SIG-M5 treated with dmso at 0.1 percent for 504 hours (cell line): ENCODE measurements at regions not wholly inside any gene's neighbourhood (a gene's known extent, or its start where the extent isn't known, plus 50 kb on each side); places are given as distances from the start of the nearest gene placed in this dataset.
A peak's percentile ranks its signal among the peaks of the same experiment; 100 is the strongest.
"Not testable (repeated sequence)": the region's sequence is repeated elsewhere in the genome, so short reads cannot be mapped to it uniquely, and the experiment has no call there.

ENCODE experiments used
- DNase-seq: peaks from one replicate; lab custom pipeline; 2025; ENCODE audit not compliant: unreplicated experiment; lab: John Stamatoyannopoulos, UW

DNA sequence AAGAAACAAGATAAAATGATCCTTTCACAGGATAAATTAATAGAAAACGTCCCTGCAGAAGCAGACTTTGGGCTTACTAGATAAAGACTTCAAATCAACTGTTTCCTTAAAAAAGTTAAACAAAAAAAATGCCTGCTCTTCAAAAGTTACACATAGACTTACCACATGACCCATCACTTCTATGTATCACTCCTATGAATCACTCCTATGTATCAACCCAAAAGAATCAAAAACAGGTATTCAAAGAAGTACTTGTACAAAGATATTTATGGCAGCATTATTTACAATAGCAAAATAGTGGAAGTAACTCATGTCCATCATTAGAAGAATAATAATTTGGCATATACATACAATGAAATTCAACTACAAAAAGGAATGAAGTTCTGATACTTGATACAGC is 56.3 kb upstream of the PRDM9 start:
- no peak for DNase-seq

DNA sequence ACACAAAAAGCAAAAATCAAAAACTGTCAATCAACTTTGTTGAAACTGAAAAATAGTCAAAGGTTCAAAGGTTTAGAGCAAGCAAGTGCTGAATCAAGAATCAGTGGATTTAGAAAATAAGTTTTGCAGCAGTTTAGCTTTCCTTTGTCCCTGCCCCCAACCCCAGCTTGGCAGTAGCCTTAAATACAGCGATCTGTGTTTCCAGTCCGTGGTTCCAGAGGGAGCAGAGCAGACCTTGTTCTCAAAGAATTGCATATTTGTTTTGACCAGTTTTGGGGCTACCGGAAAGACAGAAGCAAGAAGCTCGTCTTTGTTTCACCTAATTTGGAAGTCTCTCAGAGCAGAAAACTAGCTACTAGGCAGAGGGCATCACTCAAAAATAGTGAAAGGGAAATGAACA is 57.2 kb upstream of the PRDM9 start:
- no peak for DNase-seq

DNA sequence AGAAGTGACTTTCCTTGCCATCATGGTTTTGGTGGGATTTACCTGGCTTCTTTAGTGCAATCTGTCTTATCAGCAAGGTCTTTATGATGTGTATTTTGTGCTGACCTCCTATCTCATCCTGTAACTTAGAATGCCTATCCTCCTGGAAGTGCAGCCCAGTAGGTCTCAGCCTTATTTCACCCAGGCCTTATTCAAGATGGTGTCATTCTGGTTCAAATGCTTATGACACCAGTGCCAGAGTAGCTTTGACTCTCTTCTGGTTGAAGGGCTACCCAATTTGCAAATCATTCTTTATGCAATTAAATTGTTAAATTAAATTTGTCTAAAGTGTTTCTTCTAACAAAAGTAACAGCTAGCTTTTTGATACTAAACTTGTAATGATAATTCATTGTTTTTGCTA is 58.8 kb upstream of the PRDM9 start:
- DNase-seq = no peak

DNA sequence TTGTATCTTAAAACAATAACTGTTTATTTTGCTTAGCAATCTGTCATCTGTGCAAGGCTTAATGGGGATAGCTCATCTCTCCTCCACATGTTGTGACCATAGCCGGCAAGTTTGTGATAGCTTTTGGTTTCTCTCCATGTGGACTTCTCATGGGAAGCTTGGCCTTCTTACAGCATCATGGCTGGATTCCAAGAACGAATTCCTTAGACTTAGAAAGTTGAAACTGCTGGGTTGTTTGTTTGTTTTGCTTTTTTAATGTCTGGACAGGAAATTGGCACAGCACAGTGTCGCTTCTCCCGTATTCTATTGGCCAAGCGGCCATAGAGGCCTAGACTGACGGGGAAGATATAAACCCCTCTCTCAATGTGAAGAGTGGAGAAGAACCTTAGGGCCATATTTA is 61.0 kb upstream of the PRDM9 start:
- no peak for DNase-seq

DNA sequence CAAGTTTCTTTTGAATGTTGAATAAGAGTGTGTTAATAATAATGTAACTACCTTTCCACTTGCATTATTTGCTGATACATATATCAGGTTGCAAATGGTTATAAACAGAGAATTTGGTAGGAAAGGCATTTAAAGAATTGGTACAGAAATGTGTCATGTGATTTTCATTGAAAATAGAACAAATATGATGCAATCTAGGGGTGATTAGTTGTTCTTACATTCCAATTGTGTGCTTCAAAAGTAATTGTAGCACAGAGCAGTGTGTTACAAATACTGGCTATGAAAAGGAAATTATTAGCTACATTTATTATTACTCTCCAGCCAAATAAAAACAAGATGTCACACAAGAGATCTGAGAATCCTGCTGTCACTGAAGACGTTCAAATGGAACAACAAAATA is 61.8 kb upstream of the PRDM9 start:
- no peak for DNase-seq

DNA sequence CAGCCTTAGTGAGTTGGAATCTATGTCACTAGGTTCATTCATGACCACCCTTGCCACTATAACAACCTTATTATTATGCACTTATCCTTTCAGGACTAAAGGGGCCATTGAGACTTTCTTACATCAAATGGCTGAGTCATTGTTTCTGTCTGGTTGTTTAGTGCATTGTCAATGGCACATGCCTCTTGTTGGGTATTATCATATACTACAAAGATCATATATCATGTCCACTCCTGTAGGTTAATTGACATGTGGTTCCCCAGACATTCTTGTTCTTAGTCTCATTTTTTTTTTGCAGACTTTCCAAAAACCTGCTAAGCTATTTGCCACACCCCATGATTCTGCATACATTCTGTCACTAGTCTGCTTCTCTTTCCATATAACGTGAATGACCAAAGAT is 66.7 kb upstream of the PRDM9 start:
- DNase-seq = no peak

DNA sequence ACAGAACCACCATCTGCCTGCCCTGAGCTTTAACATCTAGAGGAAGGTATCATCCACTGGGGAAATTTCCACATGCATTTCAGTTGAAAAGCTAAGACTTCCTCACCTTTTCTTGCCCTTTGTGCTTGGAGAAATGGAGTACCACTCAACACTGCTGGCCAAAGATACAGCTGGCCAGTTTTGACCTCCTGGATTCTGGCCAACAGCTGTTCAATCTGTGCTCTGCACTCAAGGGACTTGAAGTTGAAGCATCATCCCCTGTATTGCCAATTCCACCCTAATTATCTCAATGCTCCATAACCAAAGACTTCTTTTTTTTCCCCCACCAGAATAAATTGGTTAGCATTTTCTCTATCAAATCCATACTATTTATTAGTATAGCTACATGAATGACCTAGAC is 70.4 kb upstream of the PRDM9 start:
- no peak for DNase-seq

DNA sequence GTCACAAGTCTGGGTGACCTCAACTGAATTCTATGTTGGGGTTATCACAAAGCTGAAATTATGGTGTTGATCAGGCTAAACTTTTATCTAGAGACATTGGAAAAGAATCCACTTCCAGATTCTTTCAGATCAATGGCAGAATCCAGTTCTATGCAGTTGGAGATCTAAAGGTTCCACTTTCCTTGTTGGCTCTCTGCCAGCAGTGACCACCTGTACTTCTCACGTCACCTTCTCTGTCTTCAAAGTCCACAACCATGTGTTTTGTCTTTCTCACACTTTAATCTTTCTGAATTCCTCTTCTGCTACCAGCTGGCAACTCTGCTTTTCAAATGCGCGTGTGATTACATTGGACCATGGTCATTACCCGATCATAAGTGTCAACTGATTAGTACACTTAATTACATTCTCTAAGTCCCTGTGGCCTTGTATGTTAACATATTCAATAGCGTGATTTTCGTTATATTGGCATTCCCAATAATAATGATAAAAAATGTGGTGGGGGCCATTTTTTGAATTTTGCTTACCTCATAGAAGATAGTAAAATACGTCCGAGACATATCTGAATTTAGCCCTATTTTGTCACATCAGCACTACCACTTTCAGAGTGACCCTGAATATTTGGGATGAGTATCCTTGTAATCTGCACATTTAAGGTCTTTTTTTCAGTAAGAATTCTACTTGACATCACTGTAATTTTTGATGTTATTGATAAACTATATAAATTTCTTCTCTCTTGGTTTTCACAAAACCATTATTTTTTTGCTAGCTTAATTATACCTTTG is 73.7 kb upstream of the PRDM9 start:
- DNase-seq = no peak

DNA sequence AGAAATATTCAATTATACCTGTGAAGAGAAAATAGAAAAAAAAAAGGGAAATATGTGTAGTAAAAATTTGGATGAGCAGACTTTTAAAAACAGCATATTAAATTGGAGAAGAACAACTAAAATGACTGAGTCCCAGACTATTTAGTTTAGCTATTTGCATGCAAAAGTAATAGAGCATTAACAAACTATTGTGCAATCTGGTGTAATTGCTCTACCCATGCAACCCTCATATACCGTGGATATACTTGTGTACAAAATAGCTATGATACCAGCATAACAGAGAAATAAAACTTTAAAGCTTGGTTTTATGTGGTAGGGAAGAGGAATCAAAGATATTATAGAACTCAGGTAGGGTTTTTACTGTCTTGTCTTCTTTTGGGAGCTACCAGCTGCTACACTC is 78.7 kb upstream of the PRDM9 start:
- no peak for DNase-seq

DNA sequence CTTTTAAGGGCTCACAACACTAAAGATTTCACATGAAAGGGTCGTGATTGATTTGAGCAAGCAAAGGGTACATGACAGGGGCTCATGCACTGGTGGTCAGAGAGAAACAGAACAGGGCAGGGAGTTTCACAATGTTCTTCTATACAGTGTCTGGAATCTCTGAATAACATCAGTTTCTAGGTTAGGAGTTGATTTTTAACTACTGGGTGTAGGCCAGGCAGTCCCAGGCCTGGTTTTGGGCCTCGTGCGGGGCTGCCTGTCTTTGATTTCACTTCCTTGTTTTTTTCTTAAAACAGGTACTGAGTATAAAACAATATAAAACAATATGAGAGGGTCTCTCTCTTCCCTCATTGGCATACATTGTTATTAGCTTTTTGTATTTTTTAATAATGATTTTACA is 87.2 kb upstream of the PRDM9 start:
- not testable (repeated sequence) for DNase-seq

DNA sequence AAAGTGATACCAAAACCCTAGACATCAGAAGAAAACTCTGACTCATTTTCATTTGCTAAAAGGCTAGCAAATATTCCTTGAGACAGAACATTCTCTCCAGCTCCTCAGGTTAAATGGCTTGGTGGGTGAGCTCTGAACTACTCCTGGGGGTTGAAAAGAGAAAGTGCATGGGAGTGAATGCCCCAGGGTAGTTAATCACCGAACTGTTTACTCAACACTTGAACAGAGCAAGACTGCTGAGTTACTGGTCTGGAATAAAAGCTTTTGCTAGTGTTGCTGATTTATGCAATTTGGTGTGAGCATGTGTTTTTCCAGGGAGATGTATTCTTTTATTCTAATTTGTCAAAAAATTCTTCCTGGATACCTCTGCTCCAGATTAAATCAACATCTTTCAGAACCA is 88.3 kb upstream of the PRDM9 start:
- peak; percentile 23 for DNase-seq

DNA sequence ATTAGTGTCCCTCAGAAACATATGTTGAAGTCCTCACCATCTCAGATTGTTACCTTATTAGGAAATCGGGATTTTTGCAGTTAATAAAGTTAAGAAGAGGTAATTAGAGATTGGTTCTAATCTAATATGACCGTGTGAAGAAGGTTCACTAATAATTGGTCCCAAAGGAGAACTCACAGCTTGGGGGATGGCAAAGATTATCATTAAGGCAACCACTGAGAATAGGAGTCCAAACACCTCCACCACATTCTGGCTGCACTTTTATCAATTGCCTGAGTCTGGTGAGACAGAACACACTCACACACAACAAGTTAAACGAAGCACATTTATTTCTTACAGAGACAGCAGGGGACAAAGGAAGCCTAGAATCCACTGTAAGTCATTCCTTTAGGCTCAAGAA is 94.9 kb upstream of the PRDM9 start:
- no peak for DNase-seq

DNA sequence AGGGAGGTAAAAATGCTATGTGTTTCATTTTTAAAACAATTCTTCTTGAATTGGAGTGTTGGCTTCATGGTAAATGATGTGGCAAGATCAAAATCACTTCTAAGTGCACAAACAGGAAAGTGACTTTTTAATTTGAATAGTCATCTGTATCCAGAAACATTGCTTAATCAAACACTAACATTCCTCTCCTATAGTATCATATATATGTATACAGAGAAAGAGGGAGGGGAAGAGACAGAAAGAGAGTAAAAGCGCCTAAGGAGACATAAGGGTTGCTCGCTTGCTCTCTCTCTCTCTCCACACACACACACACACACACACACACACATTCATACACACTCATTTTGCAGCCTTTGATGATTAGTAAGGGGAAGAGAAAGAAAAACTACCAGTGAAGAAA is 95.4 kb upstream of the PRDM9 start:
- peak; percentile 47 for DNase-seq

DNA sequence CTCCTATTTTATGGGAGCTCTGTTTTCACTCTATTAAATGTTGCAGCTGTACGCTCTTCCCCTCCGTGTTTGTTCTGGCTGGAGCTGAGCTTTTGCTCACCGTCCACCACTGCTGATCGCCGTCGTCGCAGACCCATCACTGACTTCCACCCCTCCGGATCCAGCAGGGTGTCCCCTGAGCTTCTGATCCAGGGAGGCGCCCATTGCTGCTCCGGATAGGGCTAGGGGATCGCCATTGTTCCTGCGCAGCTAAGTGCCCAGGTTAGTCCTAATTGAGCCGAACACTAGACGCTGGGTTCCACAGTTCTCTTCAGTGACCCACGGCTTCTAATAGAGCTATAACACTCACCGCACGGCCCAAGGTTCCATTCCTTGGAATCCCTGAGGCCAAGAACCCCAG is 96.2 kb upstream of the PRDM9 start:
- DNase-seq = no peak

DNA sequence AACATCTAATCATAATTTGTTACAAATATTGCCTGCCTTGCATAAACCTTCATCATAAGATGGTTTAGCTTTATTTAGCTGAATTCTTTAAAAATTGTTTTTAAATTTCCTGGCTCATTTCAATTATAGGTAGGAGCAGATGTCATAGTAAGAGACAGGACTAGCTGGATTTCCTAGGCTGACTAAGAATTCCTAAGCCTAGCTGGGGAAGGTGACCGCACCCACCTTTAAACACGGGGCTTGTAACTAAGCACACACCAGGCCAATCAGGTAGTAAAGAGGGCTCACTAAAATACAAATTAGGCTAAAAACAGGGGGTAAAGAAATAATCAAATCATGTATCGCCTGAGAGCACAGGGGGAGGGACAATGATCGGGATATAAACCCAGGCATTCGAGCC is 96.6 kb upstream of the PRDM9 start:
- DNase-seq = not testable (repeated sequence)

DNA sequence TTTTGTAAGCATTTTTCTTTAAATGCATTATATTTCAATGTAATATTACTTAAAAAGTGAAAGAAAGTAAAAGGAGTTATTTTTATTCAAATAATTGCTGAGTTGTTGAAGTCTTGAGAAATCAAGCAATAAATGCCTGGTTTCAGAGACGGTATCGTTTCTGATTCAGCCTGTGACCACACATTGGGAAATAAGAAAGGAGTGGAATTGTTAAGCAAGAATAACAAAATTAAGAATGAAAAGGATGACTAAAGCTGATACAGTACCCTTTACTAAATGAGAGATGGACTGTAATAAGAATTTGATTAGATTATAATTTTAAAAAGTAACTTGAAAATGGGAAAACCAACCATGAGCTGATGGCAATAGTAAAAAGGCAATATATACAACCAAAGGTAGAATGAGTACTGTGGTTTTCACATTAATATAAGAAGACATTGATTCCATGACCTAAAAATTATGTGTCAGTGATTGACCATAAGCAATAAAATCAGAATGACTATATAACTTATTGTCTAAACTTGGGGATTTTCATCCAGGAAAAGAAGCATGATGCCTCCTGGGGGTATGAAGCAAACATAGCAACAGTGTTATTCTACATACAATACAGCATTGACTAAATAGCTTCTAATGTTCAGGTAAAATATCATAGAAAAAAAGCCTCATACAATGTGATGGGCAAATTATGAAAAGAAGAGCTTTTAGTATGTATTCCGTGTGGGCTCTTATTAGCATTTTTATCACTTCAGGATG is 101.9 kb upstream of the PRDM9 start:
- peak; percentile 77 for DNase-seq

DNA sequence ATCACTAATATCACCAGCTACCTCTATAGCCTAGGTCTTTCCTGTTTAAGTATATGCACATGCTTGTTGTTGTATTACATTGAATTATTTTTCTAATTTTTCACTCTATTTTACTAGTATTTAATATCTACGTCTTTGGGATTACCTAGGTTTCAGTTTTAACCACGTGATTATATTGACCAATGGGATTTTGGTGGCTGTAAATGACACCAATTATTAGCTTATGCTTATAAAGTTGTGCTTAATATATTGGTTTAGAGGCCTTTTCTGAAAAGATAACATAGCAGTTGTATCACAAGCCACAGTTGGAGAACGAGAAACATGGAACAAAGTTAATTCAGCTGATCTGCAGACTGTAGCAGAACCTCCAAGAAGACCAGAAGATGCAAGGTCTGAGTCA is 104.8 kb upstream of the PRDM9 start:
- DNase-seq = peak; percentile 8

DNA sequence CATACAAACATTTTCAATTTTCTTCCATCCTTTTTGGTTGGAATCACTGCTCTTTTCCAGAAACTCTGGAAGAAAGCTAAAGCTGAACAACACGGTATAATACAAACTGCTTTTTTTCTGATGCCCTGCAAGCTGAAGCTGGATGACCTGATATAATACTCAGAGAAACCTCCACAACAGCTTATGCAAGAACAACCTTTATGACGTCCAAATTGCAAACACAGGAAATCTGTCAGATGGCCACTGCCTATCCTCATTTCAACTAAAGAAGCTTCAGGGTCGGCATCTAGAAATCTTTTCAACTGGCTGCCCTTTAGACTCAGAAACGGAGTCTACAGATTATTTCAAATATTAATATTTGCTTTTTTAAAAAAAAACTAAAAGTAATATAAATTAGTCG is 106.5 kb upstream of the PRDM9 start:
- DNase-seq = no peak

DNA sequence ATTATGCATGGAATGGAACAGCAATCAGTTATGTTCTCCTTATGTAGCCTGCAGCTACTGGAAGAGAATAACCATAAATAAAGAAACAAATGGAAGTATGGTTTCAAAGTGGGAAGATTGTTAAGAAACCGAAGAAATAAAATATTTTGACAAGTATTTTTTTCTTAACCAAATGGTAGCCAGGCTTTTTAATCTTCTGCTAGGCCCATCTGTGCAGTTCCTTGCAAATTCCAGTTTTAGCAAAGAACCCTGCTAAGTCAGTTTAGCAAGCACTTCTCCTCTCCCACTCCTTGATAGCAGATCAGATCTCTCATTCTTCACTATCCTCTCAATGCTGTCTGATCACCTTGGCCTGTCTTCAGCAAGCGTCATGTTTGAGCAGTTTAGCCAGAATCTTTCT is 111.1 kb upstream of the PRDM9 start:
- DNase-seq = no peak

DNA sequence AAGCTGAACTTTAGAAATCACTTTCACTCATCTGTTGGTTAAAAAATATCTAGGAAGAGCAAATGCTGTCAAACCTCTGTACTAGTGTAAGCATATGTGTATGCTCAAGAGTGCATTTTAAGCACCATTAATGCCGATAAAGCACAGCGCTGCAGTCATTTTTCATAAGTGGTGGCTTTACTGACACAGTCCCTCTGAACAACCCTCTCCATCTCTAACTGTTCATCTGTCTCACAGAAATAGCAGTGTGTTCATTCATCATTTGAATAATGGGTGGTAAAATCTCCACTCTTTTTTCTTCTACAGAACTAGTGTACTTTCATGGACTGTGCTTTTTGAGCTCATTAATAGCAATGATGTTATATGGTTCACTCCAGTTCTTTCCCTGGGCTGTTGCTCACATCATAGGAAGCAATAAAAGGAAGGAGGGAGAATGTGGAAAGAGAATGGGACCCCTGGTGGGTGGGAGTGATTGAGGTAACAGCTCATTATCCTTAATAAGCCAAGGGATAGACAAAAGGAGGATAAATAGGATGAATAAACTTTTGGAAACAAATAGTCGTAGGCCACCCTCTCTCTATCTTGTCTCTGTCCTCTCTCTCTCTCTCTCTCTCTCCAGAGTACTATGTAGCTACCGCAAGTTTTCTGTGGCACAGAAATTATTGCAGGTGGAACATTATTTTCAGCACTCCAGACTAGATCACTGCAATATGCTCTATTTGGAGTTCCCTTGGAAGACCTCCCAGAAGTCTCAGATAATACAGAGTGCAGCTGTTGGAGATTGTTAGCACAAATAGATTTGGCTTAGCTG is 117.9 kb upstream of the PRDM9 start:
- no peak for DNase-seq

DNA sequence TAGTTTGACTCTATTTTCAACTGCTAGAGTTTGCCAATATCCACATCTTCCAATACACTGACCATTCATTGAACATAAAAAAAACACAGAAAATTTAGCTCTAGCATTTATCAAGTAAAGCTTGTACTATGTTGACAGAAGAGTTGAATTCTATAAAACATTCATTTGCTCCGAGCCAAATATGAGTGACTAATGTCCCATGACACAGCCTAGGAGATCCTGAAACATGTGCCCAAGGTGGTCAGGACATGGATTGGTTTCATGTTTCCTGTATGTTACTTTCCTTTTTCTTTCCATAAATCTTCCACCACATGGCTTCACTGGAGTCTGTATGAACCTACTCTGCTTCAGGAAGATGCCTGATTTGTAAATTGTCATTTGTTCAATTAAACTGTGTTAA is 122.4 kb upstream of the PRDM9 start:
- no peak for DNase-seq

DNA sequence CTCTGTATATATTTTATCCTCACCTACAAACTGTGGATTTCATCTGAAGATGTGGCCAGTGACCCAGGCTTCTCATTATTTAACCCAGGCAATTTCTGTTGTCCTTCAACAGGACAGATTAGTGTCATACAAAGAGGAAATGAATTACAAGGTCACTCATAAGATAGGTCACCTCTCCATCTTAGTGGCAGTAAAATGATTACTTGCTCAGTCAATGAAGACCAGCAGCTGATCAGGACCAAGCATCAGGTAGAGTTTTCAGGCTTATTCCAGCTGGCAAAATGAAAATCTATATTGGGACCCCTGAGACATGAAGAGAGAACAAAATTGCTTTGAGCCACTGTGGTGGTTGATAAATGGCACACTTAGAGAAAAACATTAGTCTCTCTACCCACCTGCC is 135.2 kb upstream of the PRDM9 start:
- DNase-seq = no peak
